NCI-H1694 treated with DMSO at 0.1 percent for 48 hours (cell line): ENCODE measurements at regions not wholly inside any gene's neighbourhood (a gene's known extent, or its start where the extent isn't known, plus 50 kb on each side); places are given as distances from the start of the nearest gene placed in this dataset.
A peak's percentile ranks its signal among the peaks of the same experiment; 100 is the strongest.
"Not testable (repeated sequence)": the region's sequence is repeated elsewhere in the genome, so short reads cannot be mapped to it uniquely, and the experiment has no call there.

Experiments
- DNase-seq: peaks from one replicate; lab custom pipeline; 2025; lab: John Stamatoyannopoulos, UW

- no peak for DNase-seq
Observed at GRCh38 chr2:129820908-129821307, 158.6 kb upstream of the RAB6C start.

GRCh38 chr2:129821445-129821844, 158.0 kb upstream of the RAB6C start:
- no peak for DNase-seq

- DNase-seq: no peak
Observed at GRCh38 chr2:129823044-129823443, 156.4 kb upstream of the RAB6C start.

GRCh38 chr2:129827311-129828090, 152.0 kb upstream of the RAB6C start:
- DNase-seq: no peak

GRCh38 chr2:129828792-129829191, 150.7 kb upstream of the RAB6C start:
- no peak for DNase-seq

GRCh38 chr2:129829588-129829987, 149.9 kb upstream of the RAB6C start:
- no peak for DNase-seq

- DNase-seq: no peak
Observed at GRCh38 chr2:129831018-129831417, 148.4 kb upstream of the RAB6C start.

- not testable (repeated sequence) for DNase-seq
Observed at GRCh38 chr2:129833465-129833864, 146.0 kb upstream of the RAB6C start.

- no peak for DNase-seq
Observed at GRCh38 chr2:129847043-129847442, 132.4 kb upstream of the RAB6C start.

- peak; percentile 81 for DNase-seq
Observed at GRCh38 chr2:129849559-129850160, 129.8 kb upstream of the RAB6C start.

- no peak for DNase-seq
Observed at GRCh38 chr2:129857200-129857599, 122.3 kb upstream of the RAB6C start.

- DNase-seq: no peak
Observed at GRCh38 chr2:129859175-129859574, 120.3 kb upstream of the RAB6C start.

GRCh38 chr2:129860088-129860487, 119.4 kb upstream of the RAB6C start:
- DNase-seq: no peak

- DNase-seq: no peak
Observed at GRCh38 chr2:129861666-129862288, 117.7 kb upstream of the RAB6C start.

GRCh38 chr2:129862668-129863067, 116.8 kb upstream of the RAB6C start:
- no peak for DNase-seq

GRCh38 chr2:129863350-129863749, 116.1 kb upstream of the RAB6C start:
- no peak for DNase-seq

- no peak for DNase-seq
Observed at GRCh38 chr2:129864719-129865118, 114.7 kb upstream of the RAB6C start.

- no peak for DNase-seq
Observed at GRCh38 chr2:129865976-129866375, 113.5 kb upstream of the RAB6C start.

- no peak for DNase-seq
Observed at GRCh38 chr2:129866391-129866790, 113.1 kb upstream of the RAB6C start.

- DNase-seq: no peak
Observed at GRCh38 chr2:129868151-129868550, 111.3 kb upstream of the RAB6C start.

GRCh38 chr2:129870685-129871241, 108.7 kb upstream of the RAB6C start:
- no peak for DNase-seq

- no peak for DNase-seq
Observed at GRCh38 chr2:129872446-129872845, 107.0 kb upstream of the RAB6C start.

- DNase-seq: no peak
Observed at GRCh38 chr2:129876541-129876940, 102.9 kb upstream of the RAB6C start.
